HG03469 (cell line): ENCODE measurements at regions not wholly inside any gene's neighbourhood (a gene's known extent, or its start where the extent isn't known, plus 50 kb on each side); places are given as distances from the start of the nearest gene placed in this dataset.
"Not testable (repeated sequence)": the region's sequence is repeated elsewhere in the genome, so short reads cannot be mapped to it uniquely, and the experiment has no call there.

ENCODE experiments used
- ATAC-seq: cut with Tn5 transposase; IDR thresholded peaks from one replicate; pipeline ENCODE4 v1.9.1; 2021; ENCODE audit warnings: mild to moderate bottlenecking, moderate library complexity, moderate number of reproducible peaks; ENCODE audit not compliant: unreplicated experiment

DNA sequence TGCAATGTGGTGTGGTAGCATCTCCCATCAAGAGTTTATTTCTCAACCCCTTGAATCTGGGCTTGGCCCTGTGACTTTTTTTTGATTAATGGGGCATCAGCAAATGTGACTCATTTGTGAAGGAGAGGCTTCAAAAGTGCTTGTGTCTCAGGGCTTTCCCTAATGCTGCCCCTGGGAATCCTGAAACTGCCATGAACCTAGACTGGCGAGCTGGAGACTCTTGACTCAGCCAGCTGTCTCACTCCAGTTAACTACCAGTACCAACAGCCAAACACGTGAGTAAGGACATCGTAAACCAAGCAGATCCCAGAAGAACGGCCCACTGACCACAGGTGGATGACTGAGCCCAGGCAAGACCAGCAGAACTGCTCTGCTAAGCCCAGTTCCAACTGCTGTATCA lies 72.8 kb upstream of the ADTRP start:
- ATAC-seq: no peak

DNA sequence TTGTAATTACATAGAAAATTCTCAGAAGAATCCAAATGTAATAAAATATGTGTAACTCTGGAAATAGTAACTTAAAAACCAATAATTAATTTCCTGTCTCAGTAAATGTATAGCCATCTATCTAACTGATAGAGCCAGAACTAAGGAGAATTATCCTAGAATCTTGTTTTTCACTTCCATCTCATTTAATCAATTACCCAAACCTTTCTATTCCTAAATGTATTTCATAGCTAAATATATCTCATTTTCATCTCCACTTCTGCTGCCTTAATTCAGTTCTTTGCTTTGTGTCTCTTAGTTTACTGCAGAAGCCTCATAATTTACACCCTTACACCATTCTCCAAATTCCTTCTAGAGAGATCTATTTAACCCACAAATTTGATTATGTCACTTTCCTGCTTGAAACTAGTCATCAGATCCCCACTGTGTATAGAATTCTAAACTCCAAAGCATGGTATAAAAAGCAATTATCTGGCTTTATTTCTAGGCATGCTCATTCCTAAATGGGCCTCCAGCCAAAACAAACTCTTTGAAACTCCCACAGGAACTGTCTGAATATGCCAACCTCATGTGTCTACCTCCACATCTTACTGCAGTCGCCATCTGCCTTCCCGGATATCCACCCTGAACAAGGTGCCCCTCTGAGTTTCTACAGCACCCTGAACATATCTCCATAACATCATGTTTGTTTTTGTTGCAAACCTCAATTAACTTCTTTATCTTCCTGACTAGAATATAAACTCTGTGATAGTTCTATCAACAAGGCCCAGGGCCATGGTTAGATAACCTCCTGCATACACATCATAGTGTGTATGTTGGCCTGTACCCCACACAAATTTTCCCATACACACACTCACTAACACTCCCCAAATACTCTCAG lies 70.5 kb upstream of the ADTRP start:
- ATAC-seq: no peak

GRCh38 chr6:11848346-11848651 lies 69.7 kb upstream of the ADTRP start:
- no peak for ATAC-seq

- no peak for ATAC-seq
These were observed 69.1 kb upstream of the ADTRP start for GRCh38 chr6:11847515-11848345.

GRCh38 chr6:11847068-11847467 lies 68.5 kb upstream of the ADTRP start:
- ATAC-seq: not testable (repeated sequence)

DNA sequence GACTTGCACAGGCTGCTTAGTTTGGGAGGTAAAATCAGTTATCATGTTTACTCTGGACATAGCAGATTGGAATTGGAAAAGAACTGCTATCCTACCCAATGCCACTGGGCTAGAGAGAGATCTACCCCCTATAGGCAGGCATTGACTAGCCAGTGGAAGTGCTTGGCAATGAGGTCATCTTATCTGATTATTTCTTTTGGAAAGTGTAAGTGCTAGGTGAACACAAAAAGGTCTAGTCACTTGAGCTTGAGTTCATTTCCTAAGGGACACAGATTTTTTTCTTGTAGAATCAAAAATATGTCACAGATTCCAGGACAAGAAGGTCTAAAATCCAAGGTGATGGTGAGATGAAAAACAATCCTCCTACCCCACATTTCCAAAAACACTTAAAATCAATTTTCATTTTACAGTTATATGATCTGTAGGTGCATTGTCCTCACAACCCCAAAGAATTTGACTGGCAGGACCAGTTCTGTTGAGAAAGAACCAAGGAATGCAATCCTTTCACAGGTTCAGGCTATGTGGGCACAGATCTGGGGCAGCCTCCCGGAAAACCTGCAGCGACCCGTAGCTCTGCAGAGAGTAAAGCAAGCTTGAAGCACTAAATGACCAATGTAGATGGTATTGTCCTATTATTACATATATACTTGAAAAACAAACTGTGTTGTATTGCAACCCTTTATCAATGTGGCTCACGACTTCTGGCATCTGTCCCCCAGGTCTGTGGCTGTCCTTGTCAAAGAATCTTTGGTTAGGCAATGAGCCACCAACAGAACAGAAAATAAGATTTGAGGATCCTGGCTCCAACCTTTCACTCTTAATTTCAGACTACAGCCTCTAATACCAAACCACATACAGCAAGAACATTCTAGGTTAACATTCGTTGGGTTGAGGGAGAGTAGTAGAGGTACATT lies 67.3 kb upstream of the ADTRP start:
- no peak for ATAC-seq

DNA sequence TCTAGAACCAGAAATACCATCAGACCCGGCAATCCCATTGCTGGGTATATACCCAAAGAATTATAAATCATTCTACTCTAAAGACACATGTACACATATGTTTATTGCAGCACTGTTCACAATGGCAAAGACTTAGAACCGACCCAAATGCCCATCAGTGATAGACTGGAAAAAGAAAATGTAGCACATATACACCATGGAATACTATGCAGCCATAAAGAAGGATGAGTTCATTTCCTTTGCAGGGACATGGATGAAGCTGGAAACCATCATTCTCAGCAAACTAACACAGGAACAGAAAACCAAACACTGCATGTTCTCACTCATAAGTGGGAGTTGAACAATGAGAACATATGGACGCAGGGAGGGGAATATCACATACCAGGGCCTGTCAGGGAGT lies 64.2 kb upstream of the ADTRP start:
- ATAC-seq: not testable (repeated sequence)

DNA sequence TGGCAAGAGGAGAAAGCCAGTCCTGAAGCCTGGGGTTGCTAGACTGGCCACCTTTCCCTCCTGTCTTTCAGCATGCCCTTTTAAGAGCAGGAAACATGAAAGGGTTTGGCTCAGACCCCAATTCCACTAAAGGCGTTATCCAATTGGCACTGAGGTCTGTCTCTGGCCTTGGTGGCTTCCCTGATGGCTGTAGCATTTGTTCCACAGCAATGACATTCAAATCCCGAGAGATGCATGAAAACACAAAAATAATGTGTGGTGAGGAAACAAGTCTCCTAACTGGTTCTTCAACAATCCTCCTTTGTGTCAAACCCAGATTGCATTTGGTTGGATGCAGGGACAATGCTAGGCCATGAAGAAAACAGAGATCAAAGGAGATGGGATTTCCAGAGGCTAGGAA lies 56.5 kb upstream of the ADTRP start:
- ATAC-seq: no peak

- peak; percentile 63 for ATAC-seq
These were observed 55.3 kb upstream of the ADTRP start for GRCh38 chr6:11833626-11834592.

DNA sequence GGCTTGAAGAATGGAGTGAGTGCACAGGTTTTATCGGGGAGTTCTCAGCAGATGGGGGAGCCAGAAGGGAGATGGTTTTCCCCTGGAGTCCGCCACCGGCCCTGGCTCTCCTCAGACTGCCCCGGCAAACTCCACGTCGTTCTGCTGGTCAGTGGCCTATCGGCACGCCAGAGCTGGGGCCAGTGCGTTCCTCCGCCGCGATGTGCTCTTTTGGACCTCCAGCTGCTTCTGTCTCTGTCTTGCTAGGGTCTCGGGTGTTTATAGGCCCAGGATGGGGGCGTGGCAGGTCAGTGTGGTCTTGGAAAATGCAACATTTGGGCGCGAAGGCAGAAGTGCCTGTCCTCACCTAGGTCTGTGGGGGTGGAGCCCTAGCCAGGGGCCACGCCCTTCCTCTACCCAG lies 53.0 kb upstream of the ADTRP start:
- no peak for ATAC-seq

DNA sequence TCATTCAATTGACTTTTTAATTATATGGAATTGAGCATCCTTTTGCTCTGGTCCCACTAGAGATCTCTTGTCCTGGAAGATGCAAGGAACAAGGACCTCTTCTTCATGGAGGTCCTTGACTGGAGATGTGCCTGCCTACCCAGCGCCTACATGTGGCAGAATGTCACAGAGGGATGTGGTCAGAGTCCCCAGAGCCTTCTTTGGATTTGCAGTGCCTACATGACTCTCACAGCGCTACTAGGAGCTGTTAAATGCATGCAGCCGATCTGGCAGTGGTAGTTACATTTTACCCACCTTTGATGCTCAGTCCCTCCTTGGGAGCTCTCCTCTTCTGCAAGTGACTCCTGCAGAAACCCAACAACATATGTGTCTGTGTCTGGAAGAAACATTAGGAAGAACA lies 51.9 kb upstream of the ADTRP start:
- ATAC-seq: no peak

DNA sequence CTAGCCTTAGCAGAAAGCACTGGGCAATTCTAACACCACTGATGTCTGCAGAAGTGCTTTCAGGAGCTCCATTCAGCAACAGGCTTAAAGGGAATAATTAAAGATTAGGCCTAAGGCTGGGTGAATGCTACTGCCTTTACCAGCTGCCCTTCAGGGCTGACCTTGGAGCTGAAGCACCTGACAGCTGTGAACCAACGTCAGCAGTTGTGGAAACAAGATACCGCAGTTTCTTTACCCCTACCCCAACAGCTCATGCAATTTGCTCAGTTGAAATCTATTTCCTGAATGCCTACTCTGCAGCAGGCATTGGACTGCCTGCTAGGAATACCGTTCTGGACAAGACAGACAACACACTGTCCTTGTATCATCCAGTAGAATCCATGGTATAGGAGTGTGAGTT lies 51.5 kb upstream of the ADTRP start:
- ATAC-seq: no peak

DNA sequence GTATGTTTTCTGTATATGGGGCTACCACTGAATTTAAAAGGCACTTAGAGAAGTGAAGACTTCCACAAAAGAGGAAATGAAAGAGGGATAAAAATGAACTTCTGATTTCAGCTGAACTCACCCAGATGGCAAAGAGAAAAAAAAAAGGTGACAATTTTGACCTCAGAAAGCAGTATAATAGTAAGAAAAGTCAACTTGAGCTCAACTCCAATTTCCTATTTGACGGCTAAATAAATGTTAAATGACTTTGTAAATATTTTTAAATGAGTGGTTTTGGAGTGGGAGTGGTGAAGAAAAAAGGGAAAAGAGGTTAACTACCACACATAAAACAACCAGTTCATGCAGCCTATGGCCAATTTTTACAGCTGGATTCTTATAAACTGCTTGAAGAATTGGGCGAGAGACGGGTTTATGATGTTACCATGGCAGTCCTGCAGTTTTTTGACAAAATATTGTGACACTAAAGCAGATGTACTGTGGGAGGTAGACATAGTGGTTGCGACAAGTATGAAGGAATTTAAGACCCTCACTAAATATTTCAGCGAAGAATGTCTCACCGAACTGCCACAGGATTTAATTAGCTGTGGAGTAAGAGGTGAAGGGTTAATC lies 49.8 kb upstream of the ADTRP start:
- ATAC-seq: no peak
